ENCODE measurements at regions not wholly inside any gene's neighbourhood (a gene's known extent, or its start where the extent isn't known, plus 50 kb on each side); places are given as distances from the start of the nearest gene placed in this dataset.

- no peak overlapping the region for H3K27ac ChIP-seq
- TF ChIP-seq, protein P1, sequence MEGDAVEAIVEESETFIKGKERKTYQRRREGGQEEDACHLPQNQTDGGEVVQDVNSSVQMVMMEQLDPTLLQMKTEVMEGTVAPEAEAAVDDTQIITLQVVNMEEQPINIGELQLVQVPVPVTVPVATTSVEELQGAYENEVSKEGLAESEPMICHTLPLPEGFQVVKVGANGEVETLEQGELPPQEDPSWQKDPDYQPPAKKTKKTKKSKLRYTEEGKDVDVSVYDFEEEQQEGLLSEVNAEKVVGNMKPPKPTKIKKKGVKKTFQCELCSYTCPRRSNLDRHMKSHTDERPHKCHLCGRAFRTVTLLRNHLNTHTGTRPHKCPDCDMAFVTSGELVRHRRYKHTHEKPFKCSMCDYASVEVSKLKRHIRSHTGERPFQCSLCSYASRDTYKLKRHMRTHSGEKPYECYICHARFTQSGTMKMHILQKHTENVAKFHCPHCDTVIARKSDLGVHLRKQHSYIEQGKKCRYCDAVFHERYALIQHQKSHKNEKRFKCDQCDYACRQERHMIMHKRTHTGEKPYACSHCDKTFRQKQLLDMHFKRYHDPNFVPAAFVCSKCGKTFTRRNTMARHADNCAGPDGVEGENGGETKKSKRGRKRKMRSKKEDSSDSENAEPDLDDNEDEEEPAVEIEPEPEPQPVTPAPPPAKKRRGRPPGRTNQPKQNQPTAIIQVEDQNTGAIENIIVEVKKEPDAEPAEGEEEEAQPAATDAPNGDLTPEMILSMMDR (conservative IDR thresholded peaks at IDR 0.05) = no peak
Measured at GRCh38 chr3:15941958-15942357, 144.2 kb upstream of the ANKRD28 start.

DNA sequence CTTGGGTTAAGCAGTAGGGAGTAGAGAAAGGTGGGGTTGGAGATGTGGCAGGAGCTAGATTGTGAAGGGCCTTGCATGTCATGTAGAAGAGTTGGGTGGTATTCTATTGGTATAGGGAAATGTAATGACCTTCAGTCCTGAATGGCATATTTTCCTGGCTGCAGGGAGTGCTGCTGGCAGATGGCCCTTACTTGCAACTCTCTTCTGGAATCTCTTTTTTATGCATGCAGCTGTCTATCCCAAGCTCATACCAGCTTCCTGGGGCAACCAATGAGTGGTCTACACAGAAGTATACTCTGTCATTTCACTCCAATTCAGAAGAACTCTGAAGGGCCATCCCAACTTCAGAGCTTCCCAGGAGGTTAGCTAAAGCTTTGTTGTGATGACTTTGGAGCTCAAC, 144.7 kb upstream of the ANKRD28 start:
- TF ChIP-seq, protein P1 (conservative IDR thresholded peaks at IDR 0.05) = no peak
- H3K27ac ChIP-seq = no peak overlapping the region

GRCh38 chr3:15942936-15943335, 145.2 kb upstream of the ANKRD28 start:
- H3K27ac ChIP-seq = no peak overlapping the region
- TF ChIP-seq, protein P1 (conservative IDR thresholded peaks at IDR 0.05) = no peak

DNA sequence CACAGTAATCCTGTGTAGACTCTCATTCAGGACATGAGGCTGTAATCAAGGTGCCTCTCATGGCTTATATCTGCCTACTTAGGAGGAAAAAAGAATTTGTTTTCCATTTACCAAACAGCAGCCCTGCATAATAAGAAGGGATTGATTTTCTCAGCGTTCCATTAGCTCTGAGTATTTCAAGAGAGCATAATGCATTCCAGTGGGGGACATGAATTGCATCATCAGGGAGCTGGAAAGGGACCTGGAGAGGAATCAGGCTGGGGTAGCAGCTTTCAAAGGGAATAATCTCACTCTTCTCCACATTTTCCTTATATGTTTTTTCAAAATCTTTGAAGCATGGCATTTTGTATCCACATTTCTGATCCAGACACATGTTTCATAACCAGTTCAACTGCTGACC, 150.6 kb upstream of the ANKRD28 start:
- no peak overlapping the region for H3K27ac ChIP-seq
- TF ChIP-seq, protein P1 (conservative IDR thresholded peaks at IDR 0.05) = no peak

GRCh38 chr3:15952543-15953175, 154.9 kb upstream of the ANKRD28 start:
- H3K27ac ChIP-seq = no peak overlapping the region
- TF ChIP-seq, protein P1 (conservative IDR thresholded peaks at IDR 0.05) = no peak

- TF ChIP-seq, protein P1 (conservative IDR thresholded peaks at IDR 0.05) = no peak; the same call in 1 of the 2 replicates
- no peak overlapping the region for H3K27ac ChIP-seq
Measured at GRCh38 chr3:15953841-15954240, 156.1 kb upstream of the ANKRD28 start.

DNA sequence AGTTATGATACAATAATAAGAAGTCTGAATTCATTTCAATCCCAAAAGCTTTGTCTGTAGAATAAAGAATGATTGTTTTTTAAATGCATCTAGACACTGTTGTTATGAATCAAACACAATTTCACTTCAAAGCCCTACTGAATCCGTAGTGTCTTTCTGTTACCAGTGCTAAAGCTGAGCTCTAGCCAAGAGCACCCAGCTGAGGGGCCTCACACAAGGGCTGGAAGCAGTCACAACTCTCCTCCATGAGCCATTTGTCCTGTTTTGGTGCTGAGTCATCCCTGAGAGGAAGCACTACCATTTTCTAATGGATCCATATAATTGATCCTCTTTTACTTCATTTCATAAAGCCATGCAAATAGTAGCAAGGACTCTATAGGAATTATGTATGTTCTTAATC, 158.2 kb upstream of the ANKRD28 start:
- TF ChIP-seq, protein P1 (conservative IDR thresholded peaks at IDR 0.05) = no peak

More for the DNA sequence above, 158.2 kb upstream of the ANKRD28 start:
- no peak overlapping the region for H3K27ac ChIP-seq

Measured in VCaP (cell line).